GM12864 (cell line): ENCODE measurements at regions not wholly inside any gene's neighbourhood (a gene's known extent, or its start where the extent isn't known, plus 50 kb on each side); places are given as distances from the start of the nearest gene placed in this dataset.

Experiments used
- DNase-seq: peaks from one replicate; pipeline ENCODE4 v3.0.0-alpha.2; 2011; ENCODE audit warnings: low read depth
- H3K4me3 ChIP-seq: 2 replicates; pipeline ENCODE4 v1.5.1; 2011; ENCODE audit warnings: mild to moderate bottlenecking, low read depth, low read length, control low read depth
- TF ChIP-seq, protein P1 (sequence below): IDR thresholded peaks from 2 replicates; pipeline ENCODE4 v1.5.1; 2011; ENCODE audit warnings: low read depth, mild to moderate bottlenecking, moderate library complexity, low read length, control low read depth, inconsistent platforms; ENCODE audit errors: missing control alignments

DNA sequence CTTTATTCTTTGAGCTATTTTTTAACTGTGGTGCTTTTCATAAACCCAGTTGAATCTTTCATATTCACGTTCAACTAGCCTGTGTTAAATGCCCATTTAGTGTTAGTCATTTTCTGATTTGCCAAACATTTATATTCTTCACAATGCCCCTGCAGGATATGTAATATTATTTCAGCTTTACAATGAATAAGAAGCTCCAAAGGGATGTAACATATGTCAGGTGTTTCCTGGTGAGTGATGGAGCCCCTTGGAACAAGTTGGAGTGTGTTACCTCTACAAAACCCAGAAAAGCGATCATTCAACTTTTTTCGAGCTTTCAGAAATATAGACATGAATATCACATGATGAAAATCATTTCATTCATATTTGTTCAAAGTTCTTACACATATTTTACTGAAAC, 471.0 kb upstream of the CDH2 start:
- TF ChIP-seq, protein P1, sequence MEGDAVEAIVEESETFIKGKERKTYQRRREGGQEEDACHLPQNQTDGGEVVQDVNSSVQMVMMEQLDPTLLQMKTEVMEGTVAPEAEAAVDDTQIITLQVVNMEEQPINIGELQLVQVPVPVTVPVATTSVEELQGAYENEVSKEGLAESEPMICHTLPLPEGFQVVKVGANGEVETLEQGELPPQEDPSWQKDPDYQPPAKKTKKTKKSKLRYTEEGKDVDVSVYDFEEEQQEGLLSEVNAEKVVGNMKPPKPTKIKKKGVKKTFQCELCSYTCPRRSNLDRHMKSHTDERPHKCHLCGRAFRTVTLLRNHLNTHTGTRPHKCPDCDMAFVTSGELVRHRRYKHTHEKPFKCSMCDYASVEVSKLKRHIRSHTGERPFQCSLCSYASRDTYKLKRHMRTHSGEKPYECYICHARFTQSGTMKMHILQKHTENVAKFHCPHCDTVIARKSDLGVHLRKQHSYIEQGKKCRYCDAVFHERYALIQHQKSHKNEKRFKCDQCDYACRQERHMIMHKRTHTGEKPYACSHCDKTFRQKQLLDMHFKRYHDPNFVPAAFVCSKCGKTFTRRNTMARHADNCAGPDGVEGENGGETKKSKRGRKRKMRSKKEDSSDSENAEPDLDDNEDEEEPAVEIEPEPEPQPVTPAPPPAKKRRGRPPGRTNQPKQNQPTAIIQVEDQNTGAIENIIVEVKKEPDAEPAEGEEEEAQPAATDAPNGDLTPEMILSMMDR = no peak

DNA sequence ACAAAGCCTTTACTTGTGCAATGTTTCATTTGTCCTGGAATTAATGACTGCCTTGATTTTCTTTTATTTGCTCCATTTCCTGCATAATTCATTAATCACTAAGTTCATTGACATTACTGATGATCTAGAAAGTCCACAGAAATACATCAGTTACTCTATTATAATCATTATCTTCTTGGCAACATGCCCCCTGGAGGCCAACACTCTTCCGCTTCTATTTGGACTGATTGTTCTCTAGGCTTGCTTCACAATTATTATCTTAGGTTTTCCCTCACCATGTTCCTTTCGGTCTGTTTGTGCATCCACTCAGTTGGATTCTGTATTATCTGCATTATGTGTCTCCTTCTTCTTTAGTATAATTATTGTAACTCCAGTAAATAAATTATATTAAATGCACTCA, 461.0 kb upstream of the CDH2 start:
- H3K4me3 ChIP-seq = no peak overlapping the region
- DNase-seq = no peak
- TF ChIP-seq, protein P1 = no peak

More for the DNA sequence above, 471.0 kb upstream of the CDH2 start:
- no peak overlapping the region for H3K4me3 ChIP-seq
- no peak for DNase-seq

DNA sequence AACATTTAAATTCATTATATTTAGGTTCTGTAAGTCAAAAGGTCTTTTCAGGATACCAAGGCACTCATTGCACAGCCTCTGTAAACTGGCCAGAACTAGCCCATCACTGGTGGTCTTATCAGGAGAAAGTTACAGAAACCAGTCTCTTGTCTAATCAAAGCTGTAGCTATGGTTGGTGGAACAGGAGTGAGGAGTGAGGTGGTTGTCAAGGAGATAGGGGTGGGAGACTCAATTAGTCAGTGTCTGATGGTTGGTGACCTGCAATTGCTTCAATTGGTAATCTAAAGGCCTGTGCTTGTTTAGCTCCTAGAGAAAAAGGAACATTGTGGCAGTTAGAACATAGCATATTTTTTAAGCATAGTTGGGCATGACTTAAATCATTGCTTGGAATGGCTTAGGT, 458.6 kb upstream of the CDH2 start:
- no peak for DNase-seq
- no peak overlapping the region for H3K4me3 ChIP-seq
- TF ChIP-seq, protein P1 = no peak

DNA sequence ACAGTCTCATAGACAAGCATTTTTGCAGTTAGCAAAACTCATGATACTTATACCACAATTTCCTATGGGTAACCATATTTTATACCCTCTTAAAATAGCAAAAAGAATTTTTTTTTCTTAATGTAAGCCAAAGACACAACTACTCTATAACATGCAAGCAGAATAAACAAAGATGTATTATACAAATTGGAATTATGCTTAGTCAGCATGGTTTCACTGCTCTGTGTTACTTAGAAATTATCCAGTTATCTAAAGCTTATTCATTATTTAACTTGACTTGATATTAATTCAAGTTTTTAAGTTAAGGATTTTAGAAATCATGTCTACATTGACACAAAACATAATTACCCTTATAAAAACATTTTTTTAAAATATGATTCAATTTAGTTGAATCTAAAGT, 449.8 kb upstream of the CDH2 start:
- DNase-seq = no peak
- TF ChIP-seq, protein P1 = no peak
- no peak overlapping the region for H3K4me3 ChIP-seq

DNA sequence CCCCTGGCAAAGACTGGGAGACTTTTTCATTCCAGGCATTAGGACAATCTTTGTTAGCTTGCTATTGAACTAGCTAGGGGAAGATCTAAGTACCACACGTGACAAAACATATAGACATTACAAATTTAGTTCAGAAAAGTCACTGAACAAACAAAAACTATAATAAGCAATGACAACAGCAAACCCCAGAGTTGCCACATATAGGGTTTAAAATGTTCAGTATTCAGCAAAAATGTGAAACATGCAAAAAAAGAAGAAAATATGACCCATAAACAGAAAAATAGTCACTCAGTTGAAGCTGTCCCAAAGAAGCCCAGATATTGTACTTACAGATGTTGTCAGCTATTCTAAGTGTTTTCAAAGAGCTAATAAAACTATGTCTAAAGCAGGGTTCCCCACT, 431.1 kb upstream of the CDH2 start:
- TF ChIP-seq, protein P1 = no peak
- no peak overlapping the region for H3K4me3 ChIP-seq
- DNase-seq = no peak

DNA sequence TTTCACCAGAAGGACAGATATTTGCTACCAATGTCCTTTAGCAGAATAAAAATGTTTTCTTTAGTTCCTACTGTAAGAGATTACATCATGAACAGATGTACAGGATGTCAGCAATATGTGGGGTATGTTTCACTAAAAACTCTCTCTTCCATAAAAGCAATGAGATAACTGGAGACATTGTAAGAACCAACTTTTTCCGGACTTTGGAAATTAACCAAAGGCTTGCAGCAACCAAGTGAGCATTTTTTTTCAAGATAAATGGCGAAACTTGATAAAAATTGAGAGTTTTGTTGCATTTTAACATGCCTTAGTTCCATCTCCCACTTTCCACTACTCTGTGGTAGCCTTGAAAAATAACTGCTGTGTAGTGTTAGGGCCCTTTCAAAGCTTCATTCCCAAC, 429.8 kb upstream of the CDH2 start:
- H3K4me3 ChIP-seq = no peak overlapping the region
- no peak for DNase-seq
- TF ChIP-seq, protein P1 = no peak

DNA sequence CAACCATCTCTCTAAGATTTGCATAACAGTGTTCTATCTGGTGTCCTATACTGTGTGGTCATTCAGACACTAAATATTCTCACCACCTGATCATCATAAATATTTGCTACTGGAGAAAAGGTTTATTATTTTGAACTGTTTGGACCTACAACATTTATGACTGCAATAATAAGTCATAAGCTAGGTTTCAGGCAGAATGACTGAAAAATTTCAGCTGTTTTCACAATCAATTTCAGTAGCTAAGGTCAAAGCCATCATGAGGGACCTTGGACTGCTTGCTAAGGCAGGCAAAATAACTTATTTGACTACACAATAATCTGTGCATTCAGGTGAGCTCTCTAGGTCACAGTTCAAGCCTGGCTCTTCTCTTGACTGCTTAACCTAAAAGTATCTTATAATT, 425.5 kb upstream of the CDH2 start:
- TF ChIP-seq, protein P1 = no peak
- H3K4me3 ChIP-seq = no peak overlapping the region
- DNase-seq = no peak
